Coronary artery (tissue), 2 donors: ENCODE measurements at regions not wholly inside any gene's neighbourhood (a gene's known extent, or its start where the extent isn't known, plus 50 kb on each side); places are given as distances from the start of the nearest gene placed in this dataset.
"Not testable (repeated sequence)": the region's sequence is repeated elsewhere in the genome, so short reads cannot be mapped to it uniquely, and the experiment has no call there.

ENCODE experiments used
- DNase-seq: peaks from one replicate; pipeline ENCODE4 v3.0.0-alpha.2; 2017; ENCODE audit warnings: low spot score
- H3K27ac ChIP-seq, 2 donors: fragments of 200-600 bp; sonication (generic); one replicate each; pipeline ENCODE4 v1.5.1; 2016 to 2019
- H3K4me3 ChIP-seq: fragments of 200-600 bp; sonication (generic); 2 replicates; pipeline ENCODE4 v1.5.1; 2016; ENCODE audit warnings: mild to moderate bottlenecking, moderate library complexity
- TF ChIP-seq, protein P1 (sequence below): fragments of 200-600 bp; sonication (generic); IDR thresholded peaks from one replicate; pipeline ENCODE4 v1.5.1; 2019; ENCODE audit warnings: antibody characterized with exemption

DNA sequence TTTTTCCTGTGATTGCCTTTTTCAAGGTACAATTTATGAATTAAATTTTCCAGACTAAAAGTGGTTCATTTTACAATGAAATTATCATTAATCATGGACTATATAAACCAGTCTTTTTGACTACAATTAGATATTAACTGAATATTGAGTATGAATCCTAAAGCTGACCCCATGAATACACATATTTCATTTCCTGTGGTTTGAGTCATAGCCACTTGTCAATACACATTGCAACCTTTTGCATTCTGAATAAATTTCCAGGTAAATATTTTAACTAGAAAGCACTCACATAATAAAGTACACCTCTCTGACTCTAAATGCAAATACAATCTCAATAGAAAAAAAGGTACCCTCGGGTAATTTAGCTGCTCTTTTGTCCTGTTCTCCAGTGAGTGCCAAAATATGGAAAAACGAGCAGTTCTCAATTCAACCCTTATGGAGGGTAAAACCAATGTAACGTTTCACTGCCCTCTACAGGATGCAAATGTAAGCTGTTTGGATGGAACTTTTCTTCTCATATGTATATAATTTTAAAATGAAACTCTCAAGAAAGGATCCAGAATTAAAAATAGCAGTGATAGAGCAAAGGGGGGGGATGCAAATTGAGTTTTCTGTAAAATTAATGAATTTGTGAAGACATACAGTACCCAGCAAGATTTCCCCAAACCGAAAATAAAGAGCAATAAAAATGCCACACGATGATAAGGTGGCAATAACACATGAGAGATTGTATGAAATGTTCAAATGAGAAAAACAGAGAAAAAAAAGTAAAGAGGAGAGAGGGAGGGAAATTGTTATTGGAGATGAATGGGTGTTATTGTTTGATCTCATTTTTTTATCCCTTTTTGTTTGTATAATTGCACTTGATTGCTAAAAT is 1795.7 kb upstream of the PIK3C3 start:
- Histone ChIP-seq H3K27ac (no peak overlapping the region), H3K4me3 (no peak overlapping the region)
- TF ChIP-seq, protein P1, sequence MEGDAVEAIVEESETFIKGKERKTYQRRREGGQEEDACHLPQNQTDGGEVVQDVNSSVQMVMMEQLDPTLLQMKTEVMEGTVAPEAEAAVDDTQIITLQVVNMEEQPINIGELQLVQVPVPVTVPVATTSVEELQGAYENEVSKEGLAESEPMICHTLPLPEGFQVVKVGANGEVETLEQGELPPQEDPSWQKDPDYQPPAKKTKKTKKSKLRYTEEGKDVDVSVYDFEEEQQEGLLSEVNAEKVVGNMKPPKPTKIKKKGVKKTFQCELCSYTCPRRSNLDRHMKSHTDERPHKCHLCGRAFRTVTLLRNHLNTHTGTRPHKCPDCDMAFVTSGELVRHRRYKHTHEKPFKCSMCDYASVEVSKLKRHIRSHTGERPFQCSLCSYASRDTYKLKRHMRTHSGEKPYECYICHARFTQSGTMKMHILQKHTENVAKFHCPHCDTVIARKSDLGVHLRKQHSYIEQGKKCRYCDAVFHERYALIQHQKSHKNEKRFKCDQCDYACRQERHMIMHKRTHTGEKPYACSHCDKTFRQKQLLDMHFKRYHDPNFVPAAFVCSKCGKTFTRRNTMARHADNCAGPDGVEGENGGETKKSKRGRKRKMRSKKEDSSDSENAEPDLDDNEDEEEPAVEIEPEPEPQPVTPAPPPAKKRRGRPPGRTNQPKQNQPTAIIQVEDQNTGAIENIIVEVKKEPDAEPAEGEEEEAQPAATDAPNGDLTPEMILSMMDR, result no peak
- DNase-seq, result no peak

GRCh38 chr18:40157120-40157519 is 1797.9 kb upstream of the PIK3C3 start:
- no peak overlapping the region for H3K4me3 ChIP-seq
- H3K27ac ChIP-seq, result no peak overlapping the region
- DNase-seq, result no peak
- TF ChIP-seq, protein P1, result no peak

DNA sequence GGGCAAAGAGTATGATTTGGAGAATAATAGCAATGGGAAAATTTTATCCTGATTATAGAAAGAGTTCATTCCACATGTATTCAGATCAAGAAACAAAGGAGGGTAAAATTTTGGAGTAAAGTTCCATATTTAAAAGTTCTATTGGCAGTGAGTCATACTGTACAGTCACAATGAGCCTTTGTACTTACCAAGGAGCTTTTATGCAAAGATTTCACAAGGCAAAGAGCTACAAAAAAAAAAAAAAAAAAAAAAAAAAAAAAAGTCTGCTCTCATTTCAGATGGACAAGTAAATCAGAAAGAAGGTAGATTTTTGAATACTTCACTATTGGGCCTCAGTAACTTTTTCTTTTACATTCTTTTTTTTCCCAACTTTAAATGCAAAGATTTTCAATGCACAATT is 1802.2 kb upstream of the PIK3C3 start:
- Histone ChIP-seq H3K27ac (no peak overlapping the region), H3K4me3 (no peak overlapping the region)
- no peak for DNase-seq
- TF ChIP-seq, protein P1, result no peak

DNA sequence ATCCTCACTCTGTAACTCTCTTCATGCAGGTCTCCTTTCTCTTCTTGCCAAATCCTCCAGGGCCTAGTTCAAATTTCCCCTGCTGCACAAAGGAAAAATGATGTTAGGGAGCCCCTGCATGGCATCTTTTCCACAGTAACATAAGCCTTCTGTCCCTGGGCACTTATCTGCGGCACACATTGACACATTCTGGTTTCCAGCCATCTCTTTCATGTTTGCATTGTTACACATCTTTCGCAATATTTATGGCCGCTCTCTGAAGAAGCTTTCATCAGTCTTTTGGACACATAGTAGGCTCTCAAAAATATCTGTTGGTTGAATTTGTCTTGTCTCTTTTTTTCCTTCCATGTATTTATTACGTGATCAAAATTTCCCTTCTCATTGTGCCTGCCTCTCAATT is 1806.1 kb upstream of the PIK3C3 start:
- Histone ChIP-seq H3K4me3 (no peak overlapping the region), H3K27ac (no peak overlapping the region)
- TF ChIP-seq, protein P1, result no peak
- DNase-seq, result no peak

GRCh38 chr18:40133253-40133652 is 1821.8 kb upstream of the PIK3C3 start:
- Histone ChIP-seq H3K4me3 (no peak overlapping the region), H3K27ac (no peak overlapping the region)
- no peak for DNase-seq
- TF ChIP-seq, protein P1, result no peak

- DNase-seq, H3K27ac ChIP-seq, H3K4me3 ChIP-seq: not testable (repeated sequence)
These were observed 1822.6 kb upstream of the PIK3C3 start for GRCh38 chr18:40132438-40132837.

DNA sequence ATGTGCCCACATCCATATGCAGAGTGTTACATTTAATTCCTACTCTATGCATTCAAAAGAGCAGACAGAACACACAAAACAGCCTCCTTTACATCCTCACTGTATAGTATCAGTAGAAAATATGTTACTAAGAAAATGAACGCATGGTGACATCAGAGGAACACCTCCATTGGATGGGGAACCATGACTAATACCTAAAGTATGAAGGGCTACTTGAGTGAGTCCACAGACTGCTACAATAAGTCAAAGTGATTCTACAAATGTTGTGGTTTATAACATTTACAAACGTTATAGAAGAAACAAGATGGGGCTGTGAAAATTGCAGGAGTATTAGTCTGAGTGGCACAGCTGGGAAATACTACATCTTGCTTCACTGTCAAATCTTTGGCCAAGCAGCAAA is 1830.9 kb upstream of the PIK3C3 start:
- DNase-seq, result no peak
- Histone ChIP-seq H3K27ac (no peak overlapping the region), H3K4me3 (no peak overlapping the region)
- TF ChIP-seq, protein P1, result no peak
